SJCRH30 (cell line): ENCODE measurements at regions not wholly inside any gene's neighbourhood (a gene's known extent, or its start where the extent isn't known, plus 50 kb on each side); places are given as distances from the start of the nearest gene placed in this dataset.
"Not testable (repeated sequence)": the region's sequence is repeated elsewhere in the genome, so short reads cannot be mapped to it uniquely, and the experiment has no call there.

Experiments
- DNase-seq, 2 experiments: peaks; one replicate each; pipeline ENCODE4 v3.0.0-alpha.2; 2015 to 2020
- H3K27ac ChIP-seq: fragments of 250-450 bp; sonication (Bioruptor Pico); 2 replicates; pipeline ENCODE4 v1.5.1; 2020; ENCODE audit warnings: mild to moderate bottlenecking, moderate library complexity
- H3K27me3 ChIP-seq: fragments of 250-450 bp; sonication (Bioruptor Pico); 2 replicates; pipeline ENCODE4 v1.5.1; 2020; ENCODE audit warnings: mild to moderate bottlenecking, moderate library complexity
- H3K36me3 ChIP-seq: fragments of 250-450 bp; sonication (Bioruptor Pico); 2 replicates; pipeline ENCODE4 v1.5.1; 2020; ENCODE audit warnings: mild to moderate bottlenecking, moderate library complexity
- H3K4me1 ChIP-seq: fragments of 250-450 bp; sonication (Bioruptor Pico); 2 replicates; pipeline ENCODE4 v1.5.1; 2020; ENCODE audit warnings: mild to moderate bottlenecking, moderate library complexity
- H3K4me3 ChIP-seq: fragments of 250-450 bp; sonication (Bioruptor Pico); 2 replicates; pipeline ENCODE4 v1.5.1; 2020; ENCODE audit warnings: mild to moderate bottlenecking, moderate library complexity
- H3K9me3 ChIP-seq: fragments of 250-450 bp; sonication (Bioruptor Pico); replicated peaks from 2 replicates; pipeline ENCODE4 v1.5.1; 2020; ENCODE audit warnings: mild to moderate bottlenecking, moderate library complexity

DNA sequence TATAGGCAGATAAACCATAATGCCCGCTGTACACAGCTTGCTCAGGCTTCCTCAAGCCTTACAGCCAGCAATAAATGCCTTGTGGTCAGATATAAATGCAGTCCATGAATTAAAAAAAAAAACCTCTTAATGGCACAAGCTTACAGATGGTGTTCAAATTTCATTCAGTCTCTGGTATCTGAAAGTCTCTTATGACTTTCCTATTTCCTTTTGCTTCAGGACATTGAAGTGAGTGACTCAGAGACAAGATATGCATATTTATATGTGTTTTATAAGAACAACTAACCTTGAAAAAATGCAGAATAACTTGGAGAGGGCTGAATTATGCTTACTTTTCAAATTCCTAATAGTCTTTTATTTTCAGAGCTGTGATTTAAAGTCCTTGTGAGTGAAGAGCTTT, 426.9 kb upstream of the MIS18BP1 start:
- no peaks in the 10 kb centered on the region for H3K36me3 ChIP-seq
- H3K27me3 ChIP-seq: no peaks in the 10 kb centered on the region
- peak in 1 of 2 experiments; percentile 35 for DNase-seq
- peaks cover 20% of the 10 kb centered on the region for H3K4me1 ChIP-seq
- H3K4me3 ChIP-seq: no peak overlapping the region
- peak overlapping the region; percentile 43 for H3K27ac ChIP-seq
- H3K9me3 ChIP-seq: no peaks in the 10 kb centered on the region; the same call in 1 of the 2 replicates

DNA sequence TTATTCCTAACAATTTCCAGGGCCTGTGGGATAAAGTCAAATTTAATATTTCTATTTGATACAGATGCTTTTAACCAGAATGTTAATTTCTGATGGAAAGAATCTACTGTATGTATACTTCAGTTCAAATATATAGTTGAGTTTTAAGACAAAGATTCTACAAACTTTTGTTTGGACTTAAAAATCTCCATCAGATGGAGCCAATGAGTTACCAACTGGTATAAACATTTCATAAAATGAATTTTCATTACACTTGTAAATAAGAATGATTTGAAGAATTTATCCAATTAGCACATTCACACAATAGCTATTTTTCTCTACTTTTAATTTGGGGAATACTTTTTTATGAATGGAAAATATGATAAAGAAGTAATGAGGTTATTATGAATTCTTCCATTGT, 425.2 kb upstream of the MIS18BP1 start:
- Histone ChIP-seq H3K4me1 (peaks cover 20% of the 10 kb centered on the region), H3K9me3 (no peaks in the 10 kb centered on the region), H3K27me3 (no peaks in the 10 kb centered on the region), H3K36me3 (no peaks in the 10 kb centered on the region), H3K4me3 (no peak overlapping the region), H3K27ac (no peak overlapping the region)
- no peak for DNase-seq

DNA sequence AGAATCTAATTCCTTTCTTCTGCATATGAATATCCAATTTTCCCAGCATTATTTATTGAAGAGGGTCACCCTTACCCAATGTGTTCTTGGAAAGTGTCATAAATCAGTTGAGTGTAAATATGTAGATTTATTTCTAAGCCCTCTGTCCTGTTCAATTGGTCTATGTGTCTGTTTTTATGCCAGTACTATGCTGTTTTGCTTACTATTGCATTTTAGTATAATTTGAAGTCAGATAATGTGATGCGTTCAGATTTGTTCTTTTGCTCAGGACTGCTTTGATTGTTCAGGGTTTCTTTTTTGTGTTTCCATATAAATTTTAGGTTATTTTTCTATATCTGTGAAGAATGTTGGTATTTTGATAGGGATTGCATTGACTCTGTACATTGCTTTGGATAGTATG, 420.4 kb upstream of the MIS18BP1 start:
- no peak for DNase-seq

DNA sequence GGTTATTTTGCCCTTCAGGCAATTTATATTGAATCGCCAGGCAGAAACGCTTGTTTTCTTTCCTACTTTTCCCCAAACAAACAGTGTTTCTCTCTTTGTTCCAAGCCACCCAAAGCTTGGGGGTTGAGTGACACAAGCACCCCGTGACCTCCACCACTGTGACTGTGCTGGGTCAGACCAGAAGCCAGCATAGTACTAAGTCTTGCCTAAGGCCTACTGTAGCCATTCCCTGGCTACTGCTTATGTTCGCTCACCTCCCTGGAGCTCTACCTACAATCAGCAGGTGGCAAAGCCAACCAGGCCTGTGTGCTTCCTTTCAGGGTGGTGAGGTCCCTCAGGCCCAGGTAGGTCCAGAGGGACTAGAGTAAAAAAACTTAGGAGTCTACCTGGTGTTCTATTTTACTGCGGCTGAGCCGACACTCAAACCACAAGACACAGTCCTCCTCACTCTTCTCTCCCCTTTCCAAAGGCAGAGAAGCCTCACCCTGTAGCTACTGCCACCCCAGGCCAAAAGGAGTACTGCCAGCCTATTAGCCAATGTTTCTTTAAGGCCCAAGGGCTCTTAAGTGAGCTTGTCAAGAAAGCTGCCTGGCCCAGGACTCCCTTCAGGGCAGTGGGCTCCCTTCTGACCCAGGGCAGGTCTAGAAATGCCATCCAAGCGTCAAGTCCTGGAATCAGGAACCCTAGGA, 411.8 kb upstream of the MIS18BP1 start:
- DNase-seq: no peak

More for the DNA sequence above, 420.4 kb upstream of the MIS18BP1 start:
- H3K27ac ChIP-seq: no peak overlapping the region
- no peaks in the 10 kb centered on the region; the same call in 1 of the 2 replicates for H3K9me3 ChIP-seq
- H3K27me3 ChIP-seq: no peaks in the 10 kb centered on the region
- no peak overlapping the region for H3K4me3 ChIP-seq
- no peaks in the 10 kb centered on the region for H3K4me1 ChIP-seq
- H3K36me3 ChIP-seq: no peaks in the 10 kb centered on the region

DNA sequence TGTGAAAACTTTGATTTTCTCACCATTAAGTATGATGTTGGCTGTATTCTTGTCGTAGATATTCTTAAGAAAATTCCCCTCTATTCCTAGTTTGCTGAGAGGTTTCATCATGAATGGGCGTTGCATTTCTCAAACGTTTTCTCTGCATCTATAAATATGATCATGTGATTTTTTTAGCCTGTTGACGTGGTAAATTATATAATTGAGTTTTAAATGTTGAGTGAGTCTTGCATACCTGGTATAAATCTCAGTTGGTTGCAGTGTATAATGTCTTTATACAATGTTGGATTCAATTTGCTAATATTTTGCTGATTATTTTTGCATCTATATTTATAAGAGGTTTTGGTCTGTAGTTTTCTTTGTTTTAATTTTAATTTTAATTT, 405.9 kb upstream of the MIS18BP1 start:
- Histone ChIP-seq H3K27ac (peak overlapping the region; percentile 84), H3K4me3 (no peak overlapping the region), H3K36me3 (no peaks in the 10 kb centered on the region), H3K9me3 (no peaks in the 10 kb centered on the region), H3K4me1 (peaks cover 19% of the 10 kb centered on the region), H3K27me3 (no peaks in the 10 kb centered on the region)
- no peak for DNase-seq

More for the DNA sequence above, 411.8 kb upstream of the MIS18BP1 start:
- H3K27me3 ChIP-seq: no peaks in the 10 kb centered on the region
- H3K4me3 ChIP-seq: no peak overlapping the region
- no peaks in the 10 kb centered on the region for H3K36me3 ChIP-seq
- H3K9me3 ChIP-seq: peaks cover 3% of the 10 kb centered on the region; the same call in 1 of the 2 replicates
- H3K4me1 ChIP-seq: no peaks in the 10 kb centered on the region
- no peak overlapping the region for H3K27ac ChIP-seq

DNA sequence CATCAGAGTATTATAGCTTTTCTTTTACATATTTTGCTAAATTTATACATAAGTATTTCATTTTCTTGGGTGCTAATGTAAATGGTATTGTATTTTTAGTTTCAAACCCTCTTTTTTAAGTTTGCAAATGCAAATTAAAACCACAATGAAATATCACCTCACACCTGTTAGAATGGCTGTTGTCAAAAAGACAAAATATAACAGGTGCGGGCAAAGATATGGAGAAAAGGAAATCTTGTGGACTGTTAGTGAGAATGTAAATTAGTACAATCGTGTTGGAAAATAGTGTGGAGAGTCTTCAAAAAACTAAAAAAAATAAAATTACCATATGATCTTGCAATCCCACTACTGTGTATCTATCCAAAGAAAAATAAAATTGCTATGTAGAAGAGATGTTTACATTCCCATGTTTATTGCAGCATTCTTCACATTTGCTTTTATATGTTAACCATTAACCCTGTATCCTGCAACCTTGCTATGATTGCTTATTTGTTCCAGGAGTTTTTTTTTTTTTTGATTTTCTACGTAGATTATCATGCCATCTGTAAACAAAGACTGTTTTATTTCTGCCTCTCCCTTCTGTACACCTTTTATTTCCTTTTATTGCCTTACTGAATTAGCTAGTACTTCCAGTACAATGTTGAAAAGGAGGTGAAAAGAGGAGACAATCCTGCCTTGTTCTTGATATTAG, 405.4 kb upstream of the MIS18BP1 start:
- Histone ChIP-seq H3K27ac (peak overlapping the region; percentile 84), H3K9me3 (no peaks in the 10 kb centered on the region), H3K36me3 (no peaks in the 10 kb centered on the region), H3K4me1 (peaks cover 19% of the 10 kb centered on the region), H3K4me3 (no peak overlapping the region), H3K27me3 (no peaks in the 10 kb centered on the region)
- DNase-seq: peak; percentile 19 to 83

DNA sequence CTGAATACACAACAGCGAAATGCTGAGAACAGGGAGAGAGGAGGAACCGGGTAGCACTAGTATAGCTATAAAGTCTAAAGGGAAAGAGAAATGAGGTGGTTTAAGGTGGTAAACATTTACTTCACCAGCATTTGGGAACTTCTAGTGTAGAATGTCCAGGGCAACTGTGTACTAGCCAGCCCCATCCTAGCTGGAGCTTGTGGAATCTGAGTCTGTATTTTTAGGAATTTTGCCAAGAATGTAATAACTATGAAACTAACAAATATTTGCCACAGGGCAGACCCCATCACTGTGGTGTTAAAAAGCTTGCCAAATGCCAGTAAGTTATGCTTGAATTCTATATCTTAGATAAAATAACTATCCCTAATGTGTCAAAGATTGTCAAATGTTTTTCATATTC, 398.9 kb upstream of the MIS18BP1 start:
- peak; percentile 47 to 70 for DNase-seq
- no peaks in the 10 kb centered on the region for H3K9me3 ChIP-seq
- H3K27ac ChIP-seq: peak overlapping the region; percentile 47
- H3K4me3 ChIP-seq: no peak overlapping the region
- H3K4me1 ChIP-seq: peaks cover 37% of the 10 kb centered on the region
- H3K27me3 ChIP-seq: no peaks in the 10 kb centered on the region
- no peaks in the 10 kb centered on the region for H3K36me3 ChIP-seq

DNA sequence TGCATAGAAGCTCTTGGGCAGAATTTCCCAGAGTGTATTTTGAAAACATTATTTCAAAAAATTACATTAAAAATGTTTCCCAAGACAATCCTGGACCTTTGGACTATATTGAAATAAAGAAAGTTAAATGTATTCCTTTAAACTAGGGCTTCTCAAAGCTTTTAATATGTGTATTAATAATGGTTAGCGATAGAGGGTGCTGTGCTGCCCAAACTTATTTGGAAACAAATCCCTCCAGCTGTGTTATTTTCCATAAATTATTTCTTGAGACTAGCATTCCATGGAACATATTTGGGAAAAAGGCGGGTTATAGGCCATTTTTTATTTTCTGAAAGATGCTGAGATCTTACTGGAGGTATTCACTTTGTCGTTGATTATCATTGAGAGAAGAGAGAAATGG, 397.8 kb upstream of the MIS18BP1 start:
- H3K27me3 ChIP-seq: no peaks in the 10 kb centered on the region
- H3K36me3 ChIP-seq: no peaks in the 10 kb centered on the region
- no peaks in the 10 kb centered on the region for H3K9me3 ChIP-seq
- DNase-seq: no peak
- peaks cover 33% of the 10 kb centered on the region for H3K4me1 ChIP-seq
- H3K4me3 ChIP-seq: no peak overlapping the region
- no peak overlapping the region for H3K27ac ChIP-seq

DNA sequence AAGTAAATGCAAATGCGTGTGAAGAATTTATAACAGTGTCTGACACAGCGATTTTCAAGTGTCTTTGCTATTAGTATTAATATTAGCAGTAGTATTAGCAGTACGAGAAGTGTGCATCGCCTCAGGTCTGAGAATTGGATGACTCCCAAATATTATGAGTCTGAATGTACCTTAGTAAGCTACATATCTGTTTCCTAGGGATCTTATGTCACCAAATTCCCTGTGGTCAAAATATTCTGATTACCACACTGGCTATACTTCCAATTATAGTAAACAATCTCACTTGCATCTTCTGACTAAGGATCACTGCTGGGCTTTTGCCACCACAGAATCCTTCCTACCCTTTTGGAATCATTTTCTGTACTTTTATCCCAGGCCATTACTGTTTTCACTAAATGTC, 396.0 kb upstream of the MIS18BP1 start:
- Histone ChIP-seq H3K4me1 (peaks cover 33% of the 10 kb centered on the region), H3K27me3 (no peaks in the 10 kb centered on the region), H3K4me3 (no peak overlapping the region), H3K36me3 (no peaks in the 10 kb centered on the region), H3K9me3 (no peaks in the 10 kb centered on the region), H3K27ac (no peak overlapping the region)
- peak in 1 of 2 experiments; percentile 36 for DNase-seq

DNA sequence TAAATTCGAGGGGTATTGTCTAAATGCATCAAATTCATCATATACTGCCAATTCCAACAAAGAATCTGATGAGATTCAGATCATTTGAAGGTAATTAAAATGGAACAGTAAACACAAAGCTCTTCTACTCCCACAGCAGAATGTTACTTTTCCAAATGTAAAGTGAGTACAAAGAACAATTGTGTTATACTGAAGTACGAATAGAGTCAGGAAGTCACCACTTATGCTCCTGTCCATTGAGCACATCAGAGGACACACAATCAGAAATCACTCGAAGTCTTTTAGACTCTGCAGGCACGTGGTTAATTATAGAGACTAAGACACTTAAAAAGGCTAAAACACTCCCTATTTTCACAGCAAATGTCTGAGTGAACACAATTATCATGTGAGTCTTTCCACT, 388.5 kb upstream of the MIS18BP1 start:
- Histone ChIP-seq H3K9me3 (no peaks in the 10 kb centered on the region; the same call in 1 of the 2 replicates), H3K36me3 (no peaks in the 10 kb centered on the region), H3K27me3 (no peaks in the 10 kb centered on the region), H3K27ac (no peak overlapping the region), H3K4me3 (no peak overlapping the region), H3K4me1 (0 out of 2 replicates have a peak, but pooled peaks cover 3% of the 10 kb centered on the region)
- DNase-seq: no peak

DNA sequence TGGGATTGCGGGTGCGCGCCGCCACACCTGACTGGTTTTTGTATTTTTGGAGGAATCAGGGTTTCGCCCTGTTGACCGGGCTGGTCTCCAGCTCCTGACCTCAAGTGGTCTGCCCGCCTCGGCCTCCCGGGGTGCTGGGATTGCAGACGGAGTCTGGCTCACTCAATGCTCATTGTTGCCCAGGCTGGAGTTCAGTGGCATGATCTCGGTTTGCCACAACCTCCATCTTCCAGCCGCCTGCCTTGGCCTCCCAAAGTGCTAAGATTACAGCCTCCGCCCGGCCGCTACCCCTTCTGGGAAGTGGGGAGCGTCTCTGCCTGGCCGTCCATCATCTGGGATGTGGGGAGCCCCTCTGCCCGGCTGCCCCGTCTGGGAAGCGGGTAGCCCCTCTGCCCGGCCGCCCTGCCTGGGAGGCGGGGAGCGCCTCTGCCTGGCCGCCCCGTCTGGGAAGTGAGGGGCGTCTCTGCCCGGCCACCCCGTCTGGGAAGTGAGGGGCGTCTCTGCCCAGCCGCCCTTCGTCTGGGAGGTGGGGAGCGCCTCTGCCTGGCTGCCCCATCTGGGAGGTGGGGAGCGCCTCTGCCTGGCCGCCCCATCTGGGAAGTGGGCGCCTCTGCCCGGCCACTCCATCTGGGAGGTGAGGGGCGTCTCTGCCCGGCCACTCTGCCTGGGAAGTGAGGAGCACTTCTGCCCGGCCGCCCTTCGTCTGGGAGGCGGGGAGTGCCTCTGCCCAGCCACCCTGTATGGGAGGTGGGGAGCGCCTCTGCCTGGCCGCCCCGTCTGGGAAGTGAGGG, 381.8 kb upstream of the MIS18BP1 start:
- H3K36me3 ChIP-seq, DNase-seq, H3K9me3 ChIP-seq, H3K27ac ChIP-seq, H3K27me3 ChIP-seq, H3K4me1 ChIP-seq, H3K4me3 ChIP-seq: not testable (repeated sequence)

DNA sequence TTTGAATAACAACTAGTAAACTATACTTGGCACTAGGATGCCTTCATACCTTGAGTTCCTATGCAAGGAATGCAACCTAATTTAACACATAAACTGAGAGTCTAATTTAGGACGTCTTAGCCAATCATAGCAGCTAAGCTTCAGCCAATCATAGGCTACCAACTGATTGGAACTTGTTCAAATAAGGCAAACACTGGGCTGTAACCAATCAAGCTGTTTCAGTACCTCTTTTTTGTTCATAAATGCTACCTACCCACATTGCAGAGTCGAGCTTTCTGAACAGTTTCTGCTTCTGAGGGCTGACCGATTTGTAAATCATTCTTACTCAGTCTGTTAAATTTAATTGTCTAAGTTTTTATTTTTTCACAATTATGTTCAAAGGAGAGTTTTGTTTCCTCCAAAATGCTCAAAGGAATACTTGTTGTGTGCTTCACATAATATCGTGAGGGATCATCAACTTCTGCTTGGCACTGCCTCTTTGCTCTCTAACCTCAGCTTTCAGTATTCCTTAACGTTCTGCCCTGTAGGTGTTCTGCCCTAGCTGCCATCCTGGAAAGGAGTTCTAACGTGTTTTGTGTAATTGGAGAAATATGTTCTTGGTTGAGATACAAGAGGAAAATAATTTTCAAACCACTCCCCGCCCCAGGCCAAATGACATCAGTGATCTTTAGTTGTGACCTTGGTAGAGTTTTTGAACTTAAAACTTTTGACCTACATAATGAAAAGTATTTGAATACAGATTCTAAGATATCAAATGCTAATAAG, 380.4 kb upstream of the MIS18BP1 start:
- Histone ChIP-seq H3K4me1 (no peaks in the 10 kb centered on the region), H3K9me3 (0 out of 2 replicates have a peak, but pooled peaks cover 6% of the 10 kb centered on the region), H3K27ac (no peak overlapping the region), H3K4me3 (no peak overlapping the region), H3K27me3 (no peaks in the 10 kb centered on the region), H3K36me3 (no peaks in the 10 kb centered on the region)
- DNase-seq: no peak

DNA sequence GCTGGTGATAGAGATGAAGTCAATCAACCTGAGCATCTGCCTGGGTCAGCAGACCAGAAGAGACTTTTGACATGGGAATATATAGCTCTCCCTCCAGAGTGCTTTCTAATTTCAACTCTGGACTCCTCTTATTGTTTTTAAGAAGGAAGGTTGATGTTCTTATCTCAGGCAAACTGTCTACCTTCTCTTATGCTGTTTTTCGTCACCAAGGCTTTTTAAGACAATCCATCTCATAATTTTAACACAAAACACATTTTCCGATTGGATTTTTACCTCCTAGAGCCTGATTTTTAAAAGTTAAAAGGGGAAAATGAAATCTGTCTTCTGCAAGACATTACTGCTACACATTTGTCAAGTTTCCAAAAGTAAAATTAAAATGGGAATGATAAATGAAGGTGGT, 368.7 kb upstream of the MIS18BP1 start:
- no peaks in the 10 kb centered on the region for H3K36me3 ChIP-seq
- H3K9me3 ChIP-seq: no peaks in the 10 kb centered on the region
- DNase-seq: no peak
- H3K4me3 ChIP-seq: no peak overlapping the region
- no peaks in the 10 kb centered on the region for H3K27me3 ChIP-seq
- no peaks in the 10 kb centered on the region for H3K4me1 ChIP-seq
- no peak overlapping the region for H3K27ac ChIP-seq

DNA sequence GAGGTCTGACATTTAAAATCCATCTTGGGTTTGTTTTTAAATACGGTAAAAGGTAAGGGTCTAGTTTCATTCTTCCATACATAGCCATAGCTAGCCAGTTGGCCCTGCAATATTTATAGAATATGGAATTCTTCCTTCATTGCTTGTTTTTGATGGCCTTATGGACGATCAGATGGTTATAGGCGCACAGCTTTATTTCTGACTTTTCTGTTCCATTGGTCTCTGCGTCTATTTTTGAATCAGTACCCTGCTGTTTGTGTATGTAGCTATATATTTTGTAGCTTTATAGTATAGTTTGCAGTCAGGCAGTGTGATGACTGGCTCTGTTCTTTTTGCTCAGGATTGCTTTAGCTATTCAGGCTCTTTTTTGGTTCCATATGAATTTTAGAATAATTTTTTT, 366.8 kb upstream of the MIS18BP1 start:
- no peak for DNase-seq
- H3K9me3 ChIP-seq: no peaks in the 10 kb centered on the region

More for the DNA sequence above, 366.8 kb upstream of the MIS18BP1 start:
- Histone ChIP-seq H3K4me1 (no peaks in the 10 kb centered on the region), H3K27me3 (no peaks in the 10 kb centered on the region), H3K36me3 (no peaks in the 10 kb centered on the region), H3K27ac (no peak overlapping the region), H3K4me3 (no peak overlapping the region)
